Sigmoid colon (tissue), 6 donors: ENCODE measurements at regions not wholly inside any gene's neighbourhood (a gene's known extent, or its start where the extent isn't known, plus 50 kb on each side); places are given as distances from the start of the nearest gene placed in this dataset.

Experiments used
- DNase-seq: peaks from one replicate; pipeline ENCODE4 v3.0.0-alpha.2; 2019
- H3K27ac ChIP-seq, 4 donors: fragments of 200-600 bp; sonication (generic); one replicate each; pipeline ENCODE4 v1.5.1; 2016 to 2019; ENCODE audit warnings: mild to moderate bottlenecking in 1 of 4
- H3K27me3 ChIP-seq, 3 donors: fragments of 200-600 bp; sonication (generic); one replicate each; pipeline ENCODE4 v1.5.1; 2019; ENCODE audit warnings: mild to moderate bottlenecking in 1 of 3
- H3K36me3 ChIP-seq, 4 donors: fragments of 200-600 bp; sonication (generic); one replicate each; pipeline ENCODE4 v1.5.1; 2016 to 2019
- H3K4me1 ChIP-seq, 4 donors: fragments of 200-600 bp; sonication (generic); one replicate each; pipeline ENCODE4 v1.5.1; 2017 to 2019
- H3K4me3 ChIP-seq, 4 donors: fragments of 200-600 bp; sonication (generic); one replicate each; pipeline ENCODE4 v1.5.1; 2017 to 2019; ENCODE audit warnings: mild to moderate bottlenecking in 2 of 4, moderate library complexity in 1 of 4
- H3K9me3 ChIP-seq, 4 donors: fragments of 200-600 bp in 3 of 4; sonication (generic) in 3 of 4; one replicate each; pipeline versions ENCODE4 v1.5.1 to v1.6.1; 2013 to 2019
- CTCF ChIP-seq, 4 experiments: fragments of 450-650 bp in 3 of 4; fragments of 200-600 bp in 1 of 4; IDR thresholded peaks; one replicate each; pipeline ENCODE4 v1.5.1; 2016 to 2019; ENCODE audit warnings: antibody characterized with exemption in 4 of 4, mild to moderate bottlenecking in 3 of 4, moderate library complexity in 2 of 4
- EP300 ChIP-seq, 4 donors: sonication (generic); formaldehyde crosslinking; IDR thresholded peaks; one replicate each; pipeline ENCODE4 v1.6.1; 2017; ENCODE audit warnings: antibody characterized with exemption in 4 of 4
- POLR2A ChIP-seq, 2 donors: fragments of 450-650 bp; IDR thresholded peaks; one replicate each; pipeline ENCODE4 v1.6.1; 2016; ENCODE audit warnings: antibody characterized with exemption in 2 of 2, mild to moderate bottlenecking in 2 of 2, moderate library complexity in 2 of 2
- POLR2AphosphoS5 ChIP-seq, 4 donors: sonication (generic); formaldehyde crosslinking; IDR thresholded peaks; one replicate each; pipeline ENCODE4 v1.6.1; 2017; ENCODE audit warnings: antibody characterized with exemption in 4 of 4
- WGBS, 2 donors: extraction: QIAGEN DNeasy Blood & Tissue Kit; methylation state at CpG; one replicate each; pipeline ENCODE4 v1.1.7; 2013; 5-methylcytosine and 5-hydroxymethylcytosine counted together
- intact Hi-C: fragments of 100-400 bp; cut with DNase I; formaldehyde crosslinking; loops from one replicate; pipeline ENCODE4 v1.15.1; 2023
- donor health status: healthy with polysubstance abuse.
- donor health status: healthy.

GRCh38 chr5:67407979-67408378 is 211.4 kb upstream of the CD180 start:
- no peak overlapping the region for H3K27ac ChIP-seq
- no peak for DNase-seq
- 43 to 69% methylated on average over 2 of the region's 2 CpGs for WGBS, 2 donors
- H3K4me3 ChIP-seq: no peak overlapping the region
- TF ChIP-seq EP300 (IDR thresholded peaks at IDR 0.05): no peak
- TF ChIP-seq CTCF (IDR thresholded peaks at IDR 0.05): no peak
- no peak for TF ChIP-seq POLR2A (IDR thresholded peaks at IDR 0.05)
- TF ChIP-seq POLR2AphosphoS5 (IDR thresholded peaks at IDR 0.05): no peak
- H3K27me3 ChIP-seq: no peaks in the 10 kb centered on the region
- no peaks in the 10 kb centered on the region for H3K9me3 ChIP-seq
- no peaks in the 10 kb centered on the region for H3K36me3 ChIP-seq
- intact Hi-C loops: no loop called here
- H3K4me1 ChIP-seq: no peaks in the 10 kb centered on the region

DNA sequence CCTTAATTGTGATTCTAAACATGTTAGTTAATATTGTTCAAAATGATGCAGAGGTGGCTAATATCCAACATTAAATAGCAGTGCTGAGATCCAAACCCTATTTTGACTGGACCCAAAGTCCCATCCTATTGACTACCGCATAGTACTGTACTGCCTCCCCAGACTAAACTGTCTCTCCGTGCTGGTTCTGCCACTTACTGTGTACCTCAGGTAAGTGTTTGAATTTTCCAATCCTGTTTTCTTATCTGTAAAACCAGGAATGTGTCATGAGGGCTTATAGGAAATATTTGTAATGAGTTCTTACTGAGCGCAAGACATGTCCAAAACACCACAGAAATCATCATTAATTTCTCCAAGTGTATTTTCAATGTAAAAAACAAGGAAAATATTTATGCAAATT is 209.2 kb upstream of the CD180 start:
- H3K27ac ChIP-seq: no peak overlapping the region
- WGBS, 2 donors: 92 to 95% methylated on average over 3 of the region's 3 CpGs
- H3K4me3 ChIP-seq: no peak overlapping the region
- H3K4me1 ChIP-seq: peaks cover 0 to 5% (median 0%) of the 10 kb centered on the region in 4 donors
- TF ChIP-seq EP300 (IDR thresholded peaks at IDR 0.05) (no peak), CTCF (IDR thresholded peaks at IDR 0.05) (no peak), POLR2A (IDR thresholded peaks at IDR 0.05) (no peak), POLR2AphosphoS5 (IDR thresholded peaks at IDR 0.05) (no peak)
- no peaks in the 10 kb centered on the region for H3K9me3 ChIP-seq
- H3K36me3 ChIP-seq: no peaks in the 10 kb centered on the region
- intact Hi-C loops: no loop called here
- no peaks in the 10 kb centered on the region for H3K27me3 ChIP-seq
- DNase-seq: no peak

- no peak for TF ChIP-seq POLR2AphosphoS5 (IDR thresholded peaks at IDR 0.05)
- no peak for TF ChIP-seq CTCF (IDR thresholded peaks at IDR 0.05)
- no peak for TF ChIP-seq EP300 (IDR thresholded peaks at IDR 0.05)
- TF ChIP-seq POLR2A (IDR thresholded peaks at IDR 0.05): no peak
- Histone ChIP-seq H3K4me3 (no peak overlapping the region), H3K36me3 (no peaks in the 10 kb centered on the region), H3K4me1 (peaks cover 0 to 5% (median 0%) of the 10 kb centered on the region in 4 donors), H3K27me3 (no peaks in the 10 kb centered on the region), H3K9me3 (no peaks in the 10 kb centered on the region), H3K27ac (no peak overlapping the region)
- intact Hi-C loops: no loop called here
- WGBS, 2 donors: 73 to 92% methylated on average over 3 of the region's 3 CpGs
- DNase-seq: no peak
Observed at GRCh38 chr5:67405101-67405364, 208.4 kb upstream of the CD180 start.

GRCh38 chr5:67404256-67405100 is 207.9 kb upstream of the CD180 start:
- no peaks in the 10 kb centered on the region for H3K9me3 ChIP-seq
- H3K4me1 ChIP-seq: peaks cover 0 to 5% (median 0%) of the 10 kb centered on the region in 4 donors
- no peak overlapping the region for H3K27ac ChIP-seq
- WGBS, 2 donors: 53 to 72% methylated on average over 6 of the region's 6 CpGs
- H3K4me3 ChIP-seq: no peak overlapping the region
- no peak for TF ChIP-seq EP300 (IDR thresholded peaks at IDR 0.05)
- no peak for TF ChIP-seq CTCF (IDR thresholded peaks at IDR 0.05)
- TF ChIP-seq POLR2AphosphoS5 (IDR thresholded peaks at IDR 0.05): no peak
- no peak for TF ChIP-seq POLR2A (IDR thresholded peaks at IDR 0.05)
- H3K36me3 ChIP-seq: no peaks in the 10 kb centered on the region
- DNase-seq: no peak
- no peaks in the 10 kb centered on the region for H3K27me3 ChIP-seq
- intact Hi-C loops: no loop called here

- Histone ChIP-seq H3K36me3 (no peaks in the 10 kb centered on the region), H3K4me3 (no peak overlapping the region), H3K9me3 (no peaks in the 10 kb centered on the region), H3K27ac (no peak overlapping the region), H3K27me3 (no peaks in the 10 kb centered on the region), H3K4me1 (peaks cover 0 to 5% (median 0%) of the 10 kb centered on the region in 4 donors)
- no peak for TF ChIP-seq CTCF (IDR thresholded peaks at IDR 0.05)
- no peak for TF ChIP-seq POLR2A (IDR thresholded peaks at IDR 0.05)
- no peak for TF ChIP-seq EP300 (IDR thresholded peaks at IDR 0.05)
- no peak for TF ChIP-seq POLR2AphosphoS5 (IDR thresholded peaks at IDR 0.05)
- no peak for DNase-seq
- intact Hi-C loops: no loop called here
- WGBS, 2 donors: 87 to 93% methylated on average over 5 of the region's 5 CpGs
Observed at GRCh38 chr5:67402526-67402925, 205.9 kb upstream of the CD180 start.
